ENCODE measurements at regions not wholly inside any gene's neighbourhood (a gene's known extent, or its start where the extent isn't known, plus 50 kb on each side); places are given as distances from the start of the nearest gene placed in this dataset.

GRCh38 chr3:159517105-159517504, 471.5 kb upstream of the IL12A start:
- no peak for TF ChIP-seq RAD21 (IDR thresholded peaks at IDR 0.05; ENCODE audit: low read length)
- TF ChIP-seq YY1 (IDR thresholded peaks at IDR 0.05; ENCODE audit: low read depth), result no peak
- no peak for TF ChIP-seq USF2 (IDR thresholded peaks at IDR 0.05; ENCODE audit: borderline replicate concordance, low read depth, low read length)
- TF ChIP-seq CTCF (IDR thresholded peaks at IDR 0.05), result no peak
- TF ChIP-seq SIN3A (IDR thresholded peaks at IDR 0.05; ENCODE audit: borderline replicate concordance, low read depth, low read length), result no peak
- TF ChIP-seq RXRA (IDR thresholded peaks at IDR 0.05; ENCODE audit: borderline replicate concordance, low read depth), result no peak
